ENCODE measurements at regions not wholly inside any gene's neighbourhood (a gene's known extent, or its start where the extent isn't known, plus 50 kb on each side); places are given as distances from the start of the nearest gene placed in this dataset.
"Not testable (repeated sequence)": the region's sequence is repeated elsewhere in the genome, so short reads cannot be mapped to it uniquely, and the experiment has no call there.

DNA sequence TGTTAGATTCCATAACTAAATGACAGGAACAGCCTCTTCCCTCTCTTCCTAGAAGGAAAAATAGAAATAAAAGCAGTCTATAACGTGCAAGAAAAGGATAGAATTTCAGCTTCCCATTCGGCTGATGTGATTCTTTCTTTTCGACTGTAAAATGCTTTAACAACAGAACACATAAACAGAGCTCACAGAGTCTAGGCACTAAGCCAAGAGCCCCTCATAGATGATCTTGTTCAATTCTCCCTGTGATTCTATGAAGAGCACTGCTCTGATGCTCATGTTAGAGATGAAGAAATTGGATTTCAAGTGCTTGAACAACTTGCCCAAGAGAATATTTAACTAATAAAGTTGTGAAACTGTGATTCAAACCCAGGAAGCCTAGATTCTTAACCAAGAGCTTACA, 232.7 kb downstream of the RPAP3 start:
- no peak overlapping the region for H2BK12ac ChIP-seq (ENCODE audit: low read length in 2 of 2)
- H4K91ac ChIP-seq (ENCODE audit: low read length): no peak overlapping the region
- DNase-seq: no peak
- H3K36me3 ChIP-seq (ENCODE audit: control insufficient read depth in 1 of 2, insufficient read depth in 2 of 2, low read depth in 1 of 2, low read length in 2 of 2): no peaks in the 10 kb centered on the region
- no peaks in the 10 kb centered on the region for H3K79me1 ChIP-seq (replicated peaks; ENCODE audit: low read length, poor library complexity, severe bottlenecking)
- H3K4me2 ChIP-seq (ENCODE audit: low read length, poor library complexity, severe bottlenecking): no peak overlapping the region
- no peak overlapping the region for H2AFZ ChIP-seq (ENCODE audit: low read depth, low read length)
- H4K8ac ChIP-seq (ENCODE audit: low read length): no peak overlapping the region
- no peak overlapping the region for H2BK5ac ChIP-seq (ENCODE audit: low read depth, low read length, poor library complexity, severe bottlenecking)
- 74% methylated on average over 3 of the region's 3 CpGs for WGBS
- no peak overlapping the region for H3K23ac ChIP-seq (ENCODE audit: low read length in 2 of 2)
- peaks cover 40% of the 10 kb centered on the region for H3K9me3 ChIP-seq (ENCODE audit: control insufficient read depth, low read length)
- no peak overlapping the region for H3K14ac ChIP-seq (ENCODE audit: low read length in 2 of 2)
- H2AK5ac ChIP-seq (ENCODE audit: low read length, severe bottlenecking): no peak overlapping the region
- H3K4me1 ChIP-seq (ENCODE audit: control insufficient read depth, insufficient read depth, low read depth, low read length): no peaks in the 10 kb centered on the region
- no peak overlapping the region for H3K4me3 ChIP-seq (ENCODE audit: insufficient read depth in 1 of 2, low read depth in 1 of 2, low read length in 2 of 2)
- no peak overlapping the region for H3K18ac ChIP-seq (ENCODE audit: low read depth in 1 of 2, low read length in 2 of 2)
- no peak overlapping the region for H3K4ac ChIP-seq (ENCODE audit: low read depth in 1 of 2, low read length in 2 of 2)
- H2BK15ac ChIP-seq (ENCODE audit: low read depth, poor library complexity, severe bottlenecking): no peak overlapping the region
- no peak overlapping the region for H3K9ac ChIP-seq (ENCODE audit: low read length)
- no peak overlapping the region for H3K27ac ChIP-seq (ENCODE audit: low read length, poor library complexity, severe bottlenecking)
- H2BK120ac ChIP-seq (ENCODE audit: low read depth, low read length): no peak overlapping the region
- H3K27me3 ChIP-seq (ENCODE audit: control insufficient read depth in 1 of 2, insufficient read depth in 1 of 2, low read length in 2 of 2): peaks cover 0 to 5% of the 10 kb centered on the region in 2 experiments

DNA sequence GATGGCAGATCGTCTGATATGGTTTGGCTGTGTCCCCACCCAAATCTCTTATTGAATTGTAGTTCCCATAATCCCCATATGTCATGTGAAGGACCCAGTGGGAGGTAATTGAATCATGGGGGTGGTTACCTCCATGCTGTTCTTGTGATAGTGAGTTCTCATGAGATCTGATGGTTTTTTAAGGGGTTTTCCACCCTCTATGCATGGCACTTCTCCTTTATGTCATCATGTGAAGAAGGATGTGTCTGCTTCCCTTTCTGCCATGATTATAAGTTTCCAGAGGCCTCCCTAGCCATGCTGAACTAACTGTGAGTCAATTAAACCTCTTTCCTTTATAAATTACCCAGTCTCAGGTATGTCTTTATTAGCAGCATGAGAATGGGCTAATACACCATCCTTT, 235.5 kb downstream of the RPAP3 start:
- not testable (repeated sequence) for H3K27ac ChIP-seq (ENCODE audit: low read length, poor library complexity, severe bottlenecking); H2BK12ac ChIP-seq (ENCODE audit: low read length in 2 of 2); H4K8ac ChIP-seq (ENCODE audit: low read length); H3K14ac ChIP-seq (ENCODE audit: low read length in 2 of 2); H2AFZ ChIP-seq (ENCODE audit: low read depth, low read length); H4K91ac ChIP-seq (ENCODE audit: low read length); H3K23ac ChIP-seq (ENCODE audit: low read length in 2 of 2); H3K18ac ChIP-seq (ENCODE audit: low read depth in 1 of 2, low read length in 2 of 2); H3K79me1 ChIP-seq (replicated peaks; ENCODE audit: low read length, poor library complexity, severe bottlenecking); H3K4ac ChIP-seq (ENCODE audit: low read depth in 1 of 2, low read length in 2 of 2); H3K4me1 ChIP-seq (ENCODE audit: control insufficient read depth, insufficient read depth, low read depth, low read length); H3K36me3 ChIP-seq (ENCODE audit: control insufficient read depth in 1 of 2, insufficient read depth in 2 of 2, low read depth in 1 of 2, low read length in 2 of 2); H3K4me3 ChIP-seq (ENCODE audit: insufficient read depth in 1 of 2, low read depth in 1 of 2, low read length in 2 of 2); DNase-seq; H2BK15ac ChIP-seq (ENCODE audit: low read depth, poor library complexity, severe bottlenecking); H3K4me2 ChIP-seq (ENCODE audit: low read length, poor library complexity, severe bottlenecking); H2BK120ac ChIP-seq (ENCODE audit: low read depth, low read length); H3K9ac ChIP-seq (ENCODE audit: low read length); H2AK5ac ChIP-seq (ENCODE audit: low read length, severe bottlenecking); H3K27me3 ChIP-seq (ENCODE audit: control insufficient read depth in 1 of 2, insufficient read depth in 1 of 2, low read length in 2 of 2); H2BK5ac ChIP-seq (ENCODE audit: low read depth, low read length, poor library complexity, severe bottlenecking)
- 64% methylated on average over 1 of the region's 1 CpG for WGBS
- peaks cover 16% of the 10 kb centered on the region for H3K9me3 ChIP-seq (ENCODE audit: control insufficient read depth, low read length)

DNA sequence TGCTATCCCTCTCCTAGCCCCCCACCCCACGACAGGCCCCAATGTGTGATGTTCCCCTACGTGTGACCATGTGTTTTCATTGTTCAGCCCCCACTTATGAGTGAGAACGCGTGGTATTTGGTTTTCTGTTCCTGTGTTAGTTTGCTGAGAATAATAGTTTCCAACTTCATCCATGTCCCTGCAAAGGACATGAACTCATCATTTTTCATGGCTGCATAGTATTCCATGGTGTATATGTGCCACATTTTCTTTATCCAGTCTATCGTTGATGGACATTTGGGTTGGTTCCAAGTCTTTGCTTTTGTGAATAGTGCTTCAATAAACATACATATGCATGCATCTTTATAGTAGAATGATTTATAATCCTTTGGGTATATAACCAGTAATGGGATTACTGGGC, 241.9 kb downstream of the RPAP3 start:
- not testable (repeated sequence) for H3K4me2 ChIP-seq (ENCODE audit: low read length, poor library complexity, severe bottlenecking); H3K18ac ChIP-seq (ENCODE audit: low read depth in 1 of 2, low read length in 2 of 2); H3K14ac ChIP-seq (ENCODE audit: low read length in 2 of 2); H3K23ac ChIP-seq (ENCODE audit: low read length in 2 of 2); H4K8ac ChIP-seq (ENCODE audit: low read length); H3K27ac ChIP-seq (ENCODE audit: low read length, poor library complexity, severe bottlenecking); H2AK5ac ChIP-seq (ENCODE audit: low read length, severe bottlenecking); H3K36me3 ChIP-seq (ENCODE audit: control insufficient read depth in 1 of 2, insufficient read depth in 2 of 2, low read depth in 1 of 2, low read length in 2 of 2); DNase-seq; H3K9me3 ChIP-seq (ENCODE audit: control insufficient read depth, low read length); H2AFZ ChIP-seq (ENCODE audit: low read depth, low read length); H3K4me1 ChIP-seq (ENCODE audit: control insufficient read depth, insufficient read depth, low read depth, low read length); H2BK120ac ChIP-seq (ENCODE audit: low read depth, low read length); H2BK5ac ChIP-seq (ENCODE audit: low read depth, low read length, poor library complexity, severe bottlenecking); H3K4ac ChIP-seq (ENCODE audit: low read depth in 1 of 2, low read length in 2 of 2); H4K91ac ChIP-seq (ENCODE audit: low read length); H3K4me3 ChIP-seq (ENCODE audit: insufficient read depth in 1 of 2, low read depth in 1 of 2, low read length in 2 of 2); H3K9ac ChIP-seq (ENCODE audit: low read length); H2BK12ac ChIP-seq (ENCODE audit: low read length in 2 of 2); H2BK15ac ChIP-seq (ENCODE audit: low read depth, poor library complexity, severe bottlenecking); H3K27me3 ChIP-seq (ENCODE audit: control insufficient read depth in 1 of 2, insufficient read depth in 1 of 2, low read length in 2 of 2); H3K79me1 ChIP-seq (replicated peaks; ENCODE audit: low read length, poor library complexity, severe bottlenecking)
- 78% methylated on average over 4 of the region's 5 CpGs for WGBS

DNA sequence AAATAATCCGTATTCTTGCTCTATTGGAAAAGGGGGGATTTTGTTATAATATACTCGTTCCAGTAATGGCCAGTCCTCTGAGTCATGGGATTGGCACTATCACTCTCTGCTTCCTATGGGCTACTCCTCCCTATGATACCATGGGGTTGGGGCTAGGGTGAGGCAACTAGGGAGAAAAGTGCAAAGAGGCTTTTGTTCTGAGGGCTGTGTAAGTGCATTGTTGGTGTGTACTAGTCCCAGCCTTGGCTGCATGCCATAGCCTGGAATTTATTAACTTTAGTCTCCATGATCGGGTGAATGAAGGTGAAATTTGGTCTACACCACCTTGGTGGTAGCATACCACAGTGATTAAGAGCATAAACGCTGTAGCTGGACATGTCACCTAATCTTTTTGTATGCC, 247.6 kb downstream of the RPAP3 start:
- no peak overlapping the region for H2AFZ ChIP-seq (ENCODE audit: low read depth, low read length)
- no peak overlapping the region for H3K14ac ChIP-seq (ENCODE audit: low read length in 2 of 2)
- H2BK5ac ChIP-seq (ENCODE audit: low read depth, low read length, poor library complexity, severe bottlenecking): no peak overlapping the region
- no peak overlapping the region for H3K9ac ChIP-seq (ENCODE audit: low read length)
- no peak overlapping the region for H4K91ac ChIP-seq (ENCODE audit: low read length)
- H2BK12ac ChIP-seq (ENCODE audit: low read length in 2 of 2): no peak overlapping the region
- no peak overlapping the region for H3K23ac ChIP-seq (ENCODE audit: low read length in 2 of 2)
- H3K4ac ChIP-seq (ENCODE audit: low read depth in 1 of 2, low read length in 2 of 2): no peak overlapping the region
- no peak overlapping the region for H4K8ac ChIP-seq (ENCODE audit: low read length)
- H3K4me1 ChIP-seq (ENCODE audit: control insufficient read depth, insufficient read depth, low read depth, low read length): peaks cover 1% of the 10 kb centered on the region
- no peak overlapping the region for H3K4me2 ChIP-seq (ENCODE audit: low read length, poor library complexity, severe bottlenecking)
- no peak overlapping the region for H2BK120ac ChIP-seq (ENCODE audit: low read depth, low read length)
- H2AK5ac ChIP-seq (ENCODE audit: low read length, severe bottlenecking): no peak overlapping the region
- H3K4me3 ChIP-seq (ENCODE audit: insufficient read depth in 1 of 2, low read depth in 1 of 2, low read length in 2 of 2): no peak overlapping the region
- no peak overlapping the region for H3K18ac ChIP-seq (ENCODE audit: low read depth in 1 of 2, low read length in 2 of 2)
- no peak overlapping the region for H2BK15ac ChIP-seq (ENCODE audit: low read depth, poor library complexity, severe bottlenecking)
- H3K27ac ChIP-seq (ENCODE audit: low read length, poor library complexity, severe bottlenecking): no peak overlapping the region
- no peak for DNase-seq
- WGBS: 76% methylated on average over 3 of the region's 4 CpGs
- H3K27me3 ChIP-seq (ENCODE audit: control insufficient read depth in 1 of 2, insufficient read depth in 1 of 2, low read length in 2 of 2): peaks cover 0 to 7% of the 10 kb centered on the region in 2 experiments
- H3K36me3 ChIP-seq (ENCODE audit: control insufficient read depth in 1 of 2, insufficient read depth in 2 of 2, low read depth in 1 of 2, low read length in 2 of 2): no peaks in the 10 kb centered on the region
- no peaks in the 10 kb centered on the region for H3K79me1 ChIP-seq (replicated peaks; ENCODE audit: low read length, poor library complexity, severe bottlenecking)
- H3K9me3 ChIP-seq (ENCODE audit: control insufficient read depth, low read length): peaks cover 4% of the 10 kb centered on the region
